K562 (cell line): ENCODE measurements at regions not wholly inside any gene's neighbourhood (a gene's known extent, or its start where the extent isn't known, plus 50 kb on each side); places are given as distances from the start of the nearest gene placed in this dataset.

Experiments used
- ATAC-seq: fragments of 200-7000 bp; cut with Tn5 transposase; 3 replicates; pipeline ENCODE4 v1.9.1; 2020; ENCODE audit warnings: moderate library complexity
- BruUV-seq: library from RNA; stranded (reverse); fragments of 400-500 nt; replicated peaks from 2 replicates; lab custom pipeline; 2021; lab: Mats Ljungman, UMichigan
- CTCF ChIA-PET: fragments of 300-600 bp; formaldehyde crosslinking; extraction: SDS; loops from one replicate; lab custom pipeline; 2021; ENCODE audit warnings: low intra/inter-chr PET ratio; lab: Yijun Ruan, JAX
- POLR2A ChIA-PET: fragments of 300-600, 350-650 bp; sonication (Branson Sonifier 250); formaldehyde crosslinking; extraction: SDS; loops from one replicate; lab custom pipeline; 2021; ENCODE audit warnings: antibody characterized with exemption, inconsistent platforms; lab: Yijun Ruan, JAX
- DNase-seq, 4 experiments: peaks; one replicate each; pipeline versions ENCODE4 v3.0.0 to v3.0.0-alpha.2; 2011 to 2018; ENCODE audit warnings: low spot score in 3 of 4, mixed read lengths in 3 of 4; ENCODE audit errors: extremely low read depth in 1 of 4
- FAIRE-seq: peaks from 2 replicates; lab custom pipeline; 2011; peaks lifted over from hg19 to GRCh38; lab: Jason Lieb, UNC
- H2AFZ ChIP-seq: 2 replicates; pipeline ENCODE4 v1.6.0; 2011; ENCODE audit warnings: low read depth, low read length, control low read depth, inconsistent platforms
- H3K27ac ChIP-seq: fragments of 200-600 bp; 3 replicates; pipeline ENCODE4 v1.8.0; 2011; ENCODE audit warnings: low read depth, mild to moderate bottlenecking, control low read depth, inconsistent platforms, low read length, moderate library complexity, mixed read lengths; ENCODE audit errors: extremely low read depth
- H3K27me3 ChIP-seq, 2 experiments: fragments of 300-600 bp in 1 of 2; 2 replicates in 1 of 2; 3 replicates in 1 of 2; pipeline versions ENCODE4 v1.6.0 to v1.8.0; 2011; ENCODE audit warnings: inconsistent platforms in 2 of 2, low read length in 2 of 2, mild to moderate bottlenecking in 1 of 2, mixed read lengths in 1 of 2, moderate library complexity in 1 of 2; ENCODE audit not compliant: control insufficient read depth in 2 of 2, insufficient read depth in 2 of 2
- H3K36me3 ChIP-seq: fragments of 300-600 bp; 3 replicates; pipeline ENCODE4 v1.8.0; 2011; ENCODE audit warnings: mild to moderate bottlenecking, low read length, inconsistent platforms; ENCODE audit not compliant: control insufficient read depth, insufficient read depth
- H3K4me1 ChIP-seq, 2 experiments: fragments of 200-600 bp in 1 of 2; replicated peaks in 1 of 2; 2 replicates in 1 of 2; 3 replicates in 1 of 2; pipeline versions ENCODE4 v1.5.1 to v1.8.0; 2011; ENCODE audit warnings: inconsistent platforms in 2 of 2, low read length in 2 of 2, mild to moderate bottlenecking in 1 of 2, mixed read lengths in 1 of 2, moderate library complexity in 1 of 2; ENCODE audit not compliant: control insufficient read depth in 2 of 2, insufficient read depth in 2 of 2
- H3K4me2 ChIP-seq: 2 replicates; pipeline ENCODE4 v1.6.1; 2011; ENCODE audit warnings: low read length, control low read depth, inconsistent platforms, mixed read lengths; ENCODE audit not compliant: insufficient read depth
- H3K4me3 ChIP-seq: fragments of 200-600 bp; sonication (generic), shearing (Covaris generic); 2 replicates; pipeline ENCODE4 v1.5.1; 2016; ENCODE audit warnings: control low read depth, inconsistent platforms
- H3K79me2 ChIP-seq: fragments of 200-600 bp; 3 replicates; pipeline ENCODE4 v1.8.0; 2011; ENCODE audit warnings: low read length, inconsistent platforms; ENCODE audit not compliant: control insufficient read depth, insufficient read depth
- H3K9ac ChIP-seq, 2 experiments: 2 replicates each; pipeline versions ENCODE4 v1.6.0 to v1.6.1; 2011; ENCODE audit warnings: low read depth in 2 of 2, low read length in 2 of 2, control low read depth in 1 of 2, inconsistent platforms in 1 of 2, mild to moderate bottlenecking in 1 of 2, mixed read lengths in 1 of 2; ENCODE audit not compliant: insufficient read depth in 1 of 2
- H3K9me1 ChIP-seq: one replicate; pipeline ENCODE4 v1.6.0; 2011; ENCODE audit warnings: inconsistent platforms, mild to moderate bottlenecking, low read length, moderate library complexity; ENCODE audit not compliant: control insufficient read depth, insufficient read depth
- H3K9me3 ChIP-seq: replicated peaks from 2 replicates; pipeline ENCODE4 v1.5.1; 2011; ENCODE audit warnings: low read depth, low read length, inconsistent platforms; ENCODE audit not compliant: control insufficient read depth, insufficient read depth
- H4K20me1 ChIP-seq: replicated peaks from 2 replicates; pipeline ENCODE4 v1.6.1; 2011; ENCODE audit warnings: low read length, inconsistent platforms, mixed read lengths; ENCODE audit not compliant: control insufficient read depth, insufficient read depth
- MIER1 ChIP-seq: fragments of 450-650 bp; IDR thresholded peaks from 2 replicates; pipeline ENCODE4 v1.6.1; 2016; ENCODE audit warnings: antibody characterized with exemption, mild to moderate bottlenecking, low read depth
- MTF1 ChIP-seq: fragments of 250-450 bp; sonication (Bioruptor Pico); IDR thresholded peaks from 2 replicates; pipeline ENCODE4 v1.9.0; 2021; ENCODE audit warnings: moderate library complexity, mild to moderate bottlenecking, inconsistent platforms, borderline replicate concordance
- NR1H2 ChIP-seq: sonication (generic); formaldehyde crosslinking; IDR thresholded peaks from 2 replicates; pipeline ENCODE4 v1.4.0; 2020; ENCODE audit warnings: mild to moderate bottlenecking, missing genetic modification reagents
- SIN3B ChIP-seq: fragments of 450-650 bp; IDR thresholded peaks from 2 replicates; pipeline ENCODE4 v1.6.1; 2017; ENCODE audit warnings: low read depth, mild to moderate bottlenecking, moderate library complexity
- WGBS: fragments of 100-300 bp; shearing (Covaris generic); methylation state at CpG from one replicate; pipeline ENCODE4 v1.1.6; 2016; ENCODE audit warnings: low coverage, mixed read lengths; ENCODE audit not compliant: insufficient coverage; ENCODE audit errors: missing lambda C conversion rate; 5-methylcytosine and 5-hydroxymethylcytosine counted together
- in situ Hi-C: fragments of 300-500 bp; cut with MboI; formaldehyde crosslinking; loops from 4 replicates; pipeline ENCODE4 v1.15.0; 2018; ENCODE audit warnings: inconsistent platforms, mixed read lengths
- intact Hi-C: fragments of 100-400 bp; cut with micrococcal nuclease; formaldehyde crosslinking; loops from 2 replicates; pipeline ENCODE4 v1.14.2; 2022
- TF ChIP-seq, protein P1 (sequence below): fragments of 250-450 bp; sonication (Bioruptor Pico); IDR thresholded peaks from 2 replicates; pipeline ENCODE4 v1.6.1; 2021; ENCODE audit warnings: mild to moderate bottlenecking
- TF ChIP-seq, protein P2 (sequence below): fragments of 250-450 bp; sonication (Bioruptor Pico); IDR thresholded peaks from 2 replicates; pipeline ENCODE4 v1.4.0; 2020; ENCODE audit warnings: mild to moderate bottlenecking
- TF ChIP-seq, protein P3 (sequence below), 2 experiments: fragments of 200-800 bp in 1 of 2; sonication (Bioruptor generic) in 1 of 2; sonication (generic) in 1 of 2; formaldehyde crosslinking in 1 of 2; IDR thresholded peaks in 1 of 2; conservative IDR thresholded peaks in 1 of 2; 2 replicates each; pipeline versions ENCODE4 v1.5.0 to v1.6.1; 2016 to 2020; ENCODE audit warnings: missing compliant biosample characterization in 1 of 2, missing genetic modification characterization in 1 of 2, missing genetic modification reagents in 1 of 2
- TF ChIP-seq, protein P4 (sequence below): fragments of 450-650 bp; IDR thresholded peaks from 2 replicates; pipeline ENCODE4 v1.6.1; 2017; ENCODE audit warnings: antibody characterized with exemption
- TF ChIP-seq, protein P5 (sequence below): fragments of 450-650 bp; formaldehyde crosslinking; IDR thresholded peaks from 2 replicates; pipeline ENCODE4 v1.4.0; 2020; ENCODE audit warnings: mild to moderate bottlenecking, mixed read lengths

DNA sequence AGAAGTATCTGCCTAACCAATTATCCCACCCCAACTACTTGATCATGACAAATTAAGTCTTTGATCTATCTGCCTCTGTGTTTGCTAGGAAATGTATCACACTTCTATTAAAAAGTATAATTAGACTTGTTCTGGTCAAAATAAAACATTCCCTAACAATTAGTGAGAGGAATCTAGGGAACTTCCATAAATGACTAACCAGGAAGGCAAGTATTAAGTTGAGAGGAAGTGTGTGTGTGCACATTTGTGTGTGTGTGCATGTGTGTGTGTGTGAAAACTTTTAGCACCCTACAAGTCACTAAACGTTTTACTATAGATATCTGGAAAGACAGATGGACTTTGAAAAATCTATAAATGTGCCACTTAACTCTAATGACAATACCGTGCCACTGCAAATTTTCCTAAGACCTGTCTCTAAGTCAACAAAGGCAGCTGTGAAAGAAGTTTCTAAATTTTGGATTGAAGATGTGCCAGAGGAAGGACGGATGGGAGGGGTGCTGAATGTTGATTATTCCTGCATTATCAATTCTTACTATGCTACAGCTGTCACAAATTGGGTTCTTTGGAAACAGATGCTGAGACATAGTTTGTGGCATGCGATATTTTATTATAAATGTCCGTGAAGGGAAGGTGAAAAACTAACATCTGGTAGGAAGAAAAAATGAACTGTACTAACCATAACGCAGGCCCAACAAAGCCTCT lies 567.1 kb downstream of the PTPRC start:
- H3K4me2 ChIP-seq = no peak overlapping the region
- FAIRE-seq (no peak), DNase-seq (no peak), ATAC-seq (no peak)
- H3K9me1 ChIP-seq = no peaks in the 10 kb centered on the region
- POLR2A ChIA-PET = no interaction called here
- H3K27ac ChIP-seq = no peak overlapping the region
- no peaks in the 10 kb centered on the region for H3K9me3 ChIP-seq
- CTCF ChIA-PET = interaction anchor here (0.6 kb wide), 1 partner anchor 366 kb away, joined by 3 read pairs; no protein-coding TSS in a partner anchor
- no peaks in the 10 kb centered on the region for H4K20me1 ChIP-seq
- H3K79me2 ChIP-seq = no peaks in the 10 kb centered on the region
- TF ChIP-seq, protein P1, sequence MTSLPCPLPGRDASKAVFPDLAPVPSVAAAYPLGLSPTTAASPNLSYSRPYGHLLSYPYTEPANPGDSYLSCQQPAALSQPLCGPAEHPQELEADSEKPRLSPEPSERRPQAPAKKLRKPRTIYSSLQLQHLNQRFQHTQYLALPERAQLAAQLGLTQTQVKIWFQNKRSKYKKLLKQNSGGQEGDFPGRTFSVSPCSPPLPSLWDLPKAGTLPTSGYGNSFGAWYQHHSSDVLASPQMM (CRISPR knock-in tag) = no peak
- no peak for TF ChIP-seq MTF1
- TF ChIP-seq, protein P2, sequence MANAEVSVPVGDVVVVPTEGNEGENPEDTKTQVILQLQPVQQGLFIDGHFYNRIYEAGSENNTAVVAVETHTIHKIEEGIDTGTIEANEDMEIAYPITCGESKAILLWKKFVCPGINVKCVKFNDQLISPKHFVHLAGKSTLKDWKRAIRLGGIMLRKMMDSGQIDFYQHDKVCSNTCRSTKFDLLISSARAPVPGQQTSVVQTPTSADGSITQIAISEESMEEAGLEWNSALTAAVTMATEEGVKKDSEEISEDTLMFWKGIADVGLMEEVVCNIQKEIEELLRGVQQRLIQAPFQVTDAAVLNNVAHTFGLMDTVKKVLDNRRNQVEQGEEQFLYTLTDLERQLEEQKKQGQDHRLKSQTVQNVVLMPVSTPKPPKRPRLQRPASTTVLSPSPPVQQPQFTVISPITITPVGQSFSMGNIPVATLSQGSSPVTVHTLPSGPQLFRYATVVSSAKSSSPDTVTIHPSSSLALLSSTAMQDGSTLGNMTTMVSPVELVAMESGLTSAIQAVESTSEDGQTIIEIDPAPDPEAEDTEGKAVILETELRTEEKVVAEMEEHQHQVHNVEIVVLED (CRISPR knock-in tag) = no peak
- TF ChIP-seq MIER1 = no peak
- TF ChIP-seq NR1H2 (CRISPR knock-in tag) = no peak
- TF ChIP-seq, protein P3, sequence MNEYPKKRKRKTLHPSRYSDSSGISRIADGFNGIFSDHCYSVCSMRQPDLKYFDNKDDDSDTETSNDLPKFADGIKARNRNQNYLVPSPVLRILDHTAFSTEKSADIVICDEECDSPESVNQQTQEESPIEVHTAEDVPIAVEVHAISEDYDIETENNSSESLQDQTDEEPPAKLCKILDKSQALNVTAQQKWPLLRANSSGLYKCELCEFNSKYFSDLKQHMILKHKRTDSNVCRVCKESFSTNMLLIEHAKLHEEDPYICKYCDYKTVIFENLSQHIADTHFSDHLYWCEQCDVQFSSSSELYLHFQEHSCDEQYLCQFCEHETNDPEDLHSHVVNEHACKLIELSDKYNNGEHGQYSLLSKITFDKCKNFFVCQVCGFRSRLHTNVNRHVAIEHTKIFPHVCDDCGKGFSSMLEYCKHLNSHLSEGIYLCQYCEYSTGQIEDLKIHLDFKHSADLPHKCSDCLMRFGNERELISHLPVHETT (CRISPR knock-in tag; conservative IDR thresholded peaks at IDR 0.05 in 1 of 2, IDR thresholded peaks at IDR 0.05 in 1 of 2) = no peak
- TF ChIP-seq, protein P4, sequence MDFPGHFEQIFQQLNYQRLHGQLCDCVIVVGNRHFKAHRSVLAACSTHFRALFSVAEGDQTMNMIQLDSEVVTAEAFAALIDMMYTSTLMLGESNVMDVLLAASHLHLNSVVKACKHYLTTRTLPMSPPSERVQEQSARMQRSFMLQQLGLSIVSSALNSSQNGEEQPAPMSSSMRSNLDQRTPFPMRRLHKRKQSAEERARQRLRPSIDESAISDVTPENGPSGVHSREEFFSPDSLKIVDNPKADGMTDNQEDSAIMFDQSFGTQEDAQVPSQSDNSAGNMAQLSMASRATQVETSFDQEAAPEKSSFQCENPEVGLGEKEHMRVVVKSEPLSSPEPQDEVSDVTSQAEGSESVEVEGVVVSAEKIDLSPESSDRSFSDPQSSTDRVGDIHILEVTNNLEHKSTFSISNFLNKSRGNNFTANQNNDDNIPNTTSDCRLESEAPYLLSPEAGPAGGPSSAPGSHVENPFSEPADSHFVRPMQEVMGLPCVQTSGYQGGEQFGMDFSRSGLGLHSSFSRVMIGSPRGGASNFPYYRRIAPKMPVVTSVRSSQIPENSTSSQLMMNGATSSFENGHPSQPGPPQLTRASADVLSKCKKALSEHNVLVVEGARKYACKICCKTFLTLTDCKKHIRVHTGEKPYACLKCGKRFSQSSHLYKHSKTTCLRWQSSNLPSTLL = no peak
- TF ChIP-seq SIN3B = no peak
- TF ChIP-seq, protein P5, sequence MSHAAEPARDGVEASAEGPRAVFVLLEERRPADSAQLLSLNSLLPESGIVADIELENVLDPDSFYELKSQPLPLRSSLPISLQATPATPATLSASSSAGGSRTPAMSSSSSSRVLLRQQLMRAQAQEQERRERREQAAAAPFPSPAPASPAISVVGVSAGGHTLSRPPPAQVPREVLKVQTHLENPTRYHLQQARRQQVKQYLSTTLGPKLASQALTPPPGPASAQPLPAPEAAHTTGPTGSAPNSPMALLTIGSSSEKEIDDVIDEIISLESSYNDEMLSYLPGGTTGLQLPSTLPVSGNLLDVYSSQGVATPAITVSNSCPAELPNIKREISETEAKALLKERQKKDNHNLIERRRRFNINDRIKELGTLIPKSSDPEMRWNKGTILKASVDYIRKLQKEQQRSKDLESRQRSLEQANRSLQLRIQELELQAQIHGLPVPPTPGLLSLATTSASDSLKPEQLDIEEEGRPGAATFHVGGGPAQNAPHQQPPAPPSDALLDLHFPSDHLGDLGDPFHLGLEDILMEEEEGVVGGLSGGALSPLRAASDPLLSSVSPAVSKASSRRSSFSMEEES = no peak
- no peak overlapping the region for H2AFZ ChIP-seq
- H3K36me3 ChIP-seq = no peaks in the 10 kb centered on the region
- no TSS peak for BruUV-seq
- WGBS = 0% methylated on average over 6 of the region's 6 CpGs
- no peak overlapping the region for H3K9ac ChIP-seq
- H3K27me3 ChIP-seq = no peaks in the 10 kb centered on the region
- H3K4me3 ChIP-seq = no peak overlapping the region
- no peaks in the 10 kb centered on the region for H3K4me1 ChIP-seq
- in situ Hi-C loops = no loop called here
- intact Hi-C loops = no loop called here
